DND-41 (cell line): ENCODE measurements at regions not wholly inside any gene's neighbourhood (a gene's known extent, or its start where the extent isn't known, plus 50 kb on each side); places are given as distances from the start of the nearest gene placed in this dataset.

ENCODE experiments used
- ATAC-seq: fragments of 200-7000 bp; cut with Tn5 transposase; 3 replicates; pipeline ENCODE4 v1.9.1; 2021; ENCODE audit warnings: low read depth; ENCODE audit not compliant: insufficient read depth
- DNase-seq: peaks from one replicate; pipeline ENCODE4 v3.0.0-alpha.2; 2020
- H2AFZ ChIP-seq: 2 replicates; pipeline ENCODE4 v1.6.0; 2012; ENCODE audit warnings: low read depth, low read length
- H3K27ac ChIP-seq: 2 replicates; pipeline ENCODE4 v1.5.1; 2012; ENCODE audit warnings: low read length, inconsistent platforms
- H3K27me3 ChIP-seq: fragments of 200-600 bp; sonication (generic); 2 replicates; pipeline ENCODE4 v1.6.0; 2012; ENCODE audit warnings: low read length, mild to moderate bottlenecking, inconsistent platforms; ENCODE audit not compliant: insufficient read depth, poor library complexity
- H3K36me3 ChIP-seq: 2 replicates; pipeline ENCODE4 v1.5.1; 2012; ENCODE audit warnings: low read length, inconsistent platforms; ENCODE audit not compliant: insufficient read depth
- H3K4me1 ChIP-seq: 2 replicates; pipeline ENCODE4 v1.5.1; 2012; ENCODE audit warnings: mild to moderate bottlenecking, low read length; ENCODE audit not compliant: insufficient read depth
- H3K4me2 ChIP-seq: 2 replicates; pipeline ENCODE4 v1.6.0; 2012; ENCODE audit warnings: mild to moderate bottlenecking, moderate library complexity, low read length, inconsistent platforms; ENCODE audit not compliant: insufficient read depth
- H3K4me3 ChIP-seq, 2 experiments: fragments of 200-600 bp in 1 of 2; shearing (Covaris generic) in 1 of 2; 2 replicates each; pipeline ENCODE4 v1.5.1; 2012 to 2016; ENCODE audit warnings: inconsistent platforms in 2 of 2, low read length in 2 of 2, mild to moderate bottlenecking in 2 of 2, low read depth in 1 of 2, moderate library complexity in 1 of 2
- H3K79me2 ChIP-seq: 2 replicates; pipeline ENCODE4 v1.6.0; 2012; ENCODE audit warnings: low read length, inconsistent platforms; ENCODE audit not compliant: insufficient read depth
- H3K9ac ChIP-seq: 2 replicates; pipeline ENCODE4 v1.6.0; 2012; ENCODE audit warnings: low read depth, mild to moderate bottlenecking, inconsistent platforms, low read length, moderate library complexity
- H3K9me3 ChIP-seq: 2 replicates; pipeline ENCODE4 v1.5.1; 2012; ENCODE audit warnings: low read length, moderate library complexity, mild to moderate bottlenecking, inconsistent platforms; ENCODE audit not compliant: insufficient read depth, severe bottlenecking
- H4K20me1 ChIP-seq: 2 replicates; pipeline ENCODE4 v1.6.0; 2012; ENCODE audit warnings: low read length; ENCODE audit not compliant: insufficient read depth
- EZH2 ChIP-seq: IDR thresholded peaks from 3 replicates; pipeline ENCODE4 v1.6.1; 2012; ENCODE audit warnings: borderline replicate concordance, low read depth, mild to moderate bottlenecking, moderate library complexity, low read length, inconsistent platforms; ENCODE audit not compliant: severe bottlenecking
- TF ChIP-seq, protein P1 (sequence below): IDR thresholded peaks from 2 replicates; pipeline ENCODE4 v1.5.1; 2012; ENCODE audit warnings: borderline replicate concordance, low read length, moderate library complexity, mild to moderate bottlenecking; ENCODE audit not compliant: poor library complexity, severe bottlenecking; ENCODE audit errors: extremely low read depth

DNA sequence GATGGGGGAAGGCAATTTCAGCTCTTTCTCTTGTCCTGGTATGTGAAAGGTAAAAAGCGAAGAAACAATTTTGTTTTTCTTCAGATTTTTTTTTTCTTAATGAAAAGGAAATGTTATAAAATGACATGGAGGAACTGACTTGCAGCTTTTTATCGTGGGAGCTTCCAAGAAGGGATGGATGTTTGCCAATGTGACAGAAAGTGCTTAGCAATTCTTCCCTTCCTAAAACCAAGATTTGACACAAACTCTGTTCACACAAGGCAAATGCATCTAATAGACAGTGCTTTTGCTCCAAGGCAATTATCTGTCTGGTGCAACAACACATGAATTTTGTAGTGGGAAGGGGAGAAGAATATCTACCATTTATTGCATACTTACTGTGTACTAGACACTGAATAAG lies 988.5 kb downstream of the CDH11 start:
- Histone ChIP-seq H3K4me1 (no peaks in the 10 kb centered on the region), H3K27me3 (no peaks in the 10 kb centered on the region), H2AFZ (no peak overlapping the region), H3K9ac (no peak overlapping the region), H3K4me2 (no peak overlapping the region), H3K27ac (no peak overlapping the region), H3K36me3 (no peaks in the 10 kb centered on the region), H3K9me3 (no peaks in the 10 kb centered on the region), H4K20me1 (no peaks in the 10 kb centered on the region), H3K4me3 (no peak overlapping the region), H3K79me2 (no peaks in the 10 kb centered on the region)
- ATAC-seq (no peak), DNase-seq (no peak)
- no peak for TF ChIP-seq EZH2
- TF ChIP-seq, protein P1, sequence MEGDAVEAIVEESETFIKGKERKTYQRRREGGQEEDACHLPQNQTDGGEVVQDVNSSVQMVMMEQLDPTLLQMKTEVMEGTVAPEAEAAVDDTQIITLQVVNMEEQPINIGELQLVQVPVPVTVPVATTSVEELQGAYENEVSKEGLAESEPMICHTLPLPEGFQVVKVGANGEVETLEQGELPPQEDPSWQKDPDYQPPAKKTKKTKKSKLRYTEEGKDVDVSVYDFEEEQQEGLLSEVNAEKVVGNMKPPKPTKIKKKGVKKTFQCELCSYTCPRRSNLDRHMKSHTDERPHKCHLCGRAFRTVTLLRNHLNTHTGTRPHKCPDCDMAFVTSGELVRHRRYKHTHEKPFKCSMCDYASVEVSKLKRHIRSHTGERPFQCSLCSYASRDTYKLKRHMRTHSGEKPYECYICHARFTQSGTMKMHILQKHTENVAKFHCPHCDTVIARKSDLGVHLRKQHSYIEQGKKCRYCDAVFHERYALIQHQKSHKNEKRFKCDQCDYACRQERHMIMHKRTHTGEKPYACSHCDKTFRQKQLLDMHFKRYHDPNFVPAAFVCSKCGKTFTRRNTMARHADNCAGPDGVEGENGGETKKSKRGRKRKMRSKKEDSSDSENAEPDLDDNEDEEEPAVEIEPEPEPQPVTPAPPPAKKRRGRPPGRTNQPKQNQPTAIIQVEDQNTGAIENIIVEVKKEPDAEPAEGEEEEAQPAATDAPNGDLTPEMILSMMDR, result no peak

DNA sequence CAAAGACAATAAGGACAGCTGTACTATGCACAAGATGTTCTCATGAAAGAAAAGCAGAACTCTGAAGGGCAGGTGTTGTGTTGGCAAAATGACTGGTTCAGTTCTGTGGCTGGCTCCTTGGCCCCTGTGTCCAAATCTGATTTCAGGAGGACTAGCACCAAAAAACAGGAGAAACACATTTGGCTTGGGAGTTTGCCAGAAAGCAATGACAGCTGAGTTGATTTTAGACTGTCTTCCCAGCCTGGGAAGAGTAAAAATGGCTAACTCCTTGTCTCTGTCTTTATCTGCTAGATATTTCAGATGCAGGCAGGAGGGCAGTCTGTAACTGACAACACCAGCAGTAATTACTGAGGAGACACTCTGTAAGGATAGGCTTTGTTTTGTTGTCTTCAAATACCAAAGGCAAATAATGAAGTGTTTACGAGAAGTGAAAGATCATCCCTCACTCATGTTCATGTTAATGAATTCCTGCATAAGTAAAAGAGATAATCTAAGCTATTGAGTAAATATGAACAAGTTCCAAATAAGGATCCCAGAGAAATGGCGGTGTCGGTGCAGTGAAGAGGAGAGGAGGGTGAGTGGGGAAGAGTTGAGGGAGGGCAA lies 989.0 kb downstream of the CDH11 start:
- H3K9me3 ChIP-seq, result no peaks in the 10 kb centered on the region
- no peak overlapping the region for H3K9ac ChIP-seq
- H3K27ac ChIP-seq, result no peak overlapping the region
- H3K79me2 ChIP-seq, result no peaks in the 10 kb centered on the region
- H3K36me3 ChIP-seq, result no peaks in the 10 kb centered on the region
- H2AFZ ChIP-seq, result no peak overlapping the region
- no peak overlapping the region for H3K4me3 ChIP-seq
- H3K27me3 ChIP-seq, result no peaks in the 10 kb centered on the region
- ATAC-seq, result no peak
- no peak overlapping the region for H3K4me2 ChIP-seq
- no peaks in the 10 kb centered on the region for H4K20me1 ChIP-seq
- TF ChIP-seq EZH2, result no peak
- TF ChIP-seq, protein P1, result no peak
- DNase-seq, result no peak
- no peaks in the 10 kb centered on the region for H3K4me1 ChIP-seq

DNA sequence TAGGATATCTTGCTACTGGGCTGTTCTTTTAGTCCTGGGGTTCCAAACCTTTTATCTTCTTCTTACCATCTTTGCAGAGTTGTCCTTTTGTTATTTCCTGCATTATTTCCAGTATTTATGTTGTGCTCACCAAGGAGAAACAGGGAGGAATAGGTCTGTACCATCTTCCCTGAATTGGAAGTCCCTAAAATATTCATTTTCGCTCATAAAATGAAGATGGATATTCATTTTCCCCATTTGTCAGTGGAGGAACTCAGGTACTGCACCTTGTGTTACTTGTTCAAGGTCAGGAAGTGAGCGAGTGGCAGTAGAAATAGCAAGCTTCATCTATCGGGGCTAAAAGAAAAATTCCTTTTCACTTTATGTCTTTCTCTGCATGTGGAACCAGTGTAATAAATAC lies 989.7 kb downstream of the CDH11 start:
- no peaks in the 10 kb centered on the region for H3K9me3 ChIP-seq
- no peaks in the 10 kb centered on the region for H4K20me1 ChIP-seq
- no peaks in the 10 kb centered on the region for H3K36me3 ChIP-seq
- no peak for ATAC-seq
- TF ChIP-seq, protein P1, result no peak
- no peak for TF ChIP-seq EZH2
- no peak overlapping the region for H2AFZ ChIP-seq
- no peak overlapping the region for H3K4me2 ChIP-seq
- H3K27me3 ChIP-seq, result no peaks in the 10 kb centered on the region
- H3K79me2 ChIP-seq, result no peaks in the 10 kb centered on the region
- H3K4me3 ChIP-seq, result no peak overlapping the region
- no peaks in the 10 kb centered on the region for H3K4me1 ChIP-seq
- no peak overlapping the region for H3K9ac ChIP-seq
- DNase-seq, result no peak
- H3K27ac ChIP-seq, result no peak overlapping the region
